ENCODE measurements at regions not wholly inside any gene's neighbourhood (a gene's known extent, or its start where the extent isn't known, plus 50 kb on each side); places are given as distances from the start of the nearest gene placed in this dataset.

DNA sequence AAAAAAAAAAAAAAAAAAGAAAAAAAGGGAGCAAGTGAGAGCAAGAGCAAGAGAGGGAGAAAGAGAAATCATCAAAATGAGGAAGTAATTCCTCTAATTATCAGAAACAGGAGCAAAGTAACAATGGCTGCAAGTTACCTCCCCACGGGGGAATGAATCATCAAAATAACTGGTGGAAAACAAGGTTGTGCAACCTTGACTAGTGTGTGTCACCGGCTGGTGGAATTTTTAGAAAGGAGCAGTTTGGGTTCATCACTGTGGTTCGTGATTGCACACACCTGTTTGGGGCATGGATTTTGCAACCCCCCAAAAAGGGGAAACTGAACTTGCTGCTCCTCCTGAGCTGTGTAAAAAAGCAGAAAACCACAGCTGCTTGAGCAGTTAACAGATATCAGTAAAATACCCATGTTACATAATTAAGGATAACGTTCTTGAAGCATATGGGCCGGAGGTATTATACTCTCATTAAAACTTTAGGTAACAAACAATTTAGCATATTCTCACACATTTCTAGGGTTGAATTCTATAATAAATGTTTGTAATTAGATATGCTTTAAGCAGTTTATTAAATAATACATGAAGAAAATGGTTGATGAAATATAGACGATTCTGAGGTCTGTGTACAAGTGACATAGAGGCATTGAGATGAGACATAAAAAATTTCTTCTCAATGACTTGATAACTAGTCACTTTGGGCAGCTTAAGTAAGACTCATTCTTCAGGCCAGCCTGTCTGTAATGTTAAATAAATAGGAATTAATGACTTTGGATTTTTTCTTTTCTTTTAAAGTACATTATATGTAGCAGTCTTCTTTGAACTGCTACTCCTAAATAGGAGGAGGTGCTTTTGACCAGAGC is 184.2 kb upstream of the ZEB2 start:
- TF ChIP-seq, protein P1, sequence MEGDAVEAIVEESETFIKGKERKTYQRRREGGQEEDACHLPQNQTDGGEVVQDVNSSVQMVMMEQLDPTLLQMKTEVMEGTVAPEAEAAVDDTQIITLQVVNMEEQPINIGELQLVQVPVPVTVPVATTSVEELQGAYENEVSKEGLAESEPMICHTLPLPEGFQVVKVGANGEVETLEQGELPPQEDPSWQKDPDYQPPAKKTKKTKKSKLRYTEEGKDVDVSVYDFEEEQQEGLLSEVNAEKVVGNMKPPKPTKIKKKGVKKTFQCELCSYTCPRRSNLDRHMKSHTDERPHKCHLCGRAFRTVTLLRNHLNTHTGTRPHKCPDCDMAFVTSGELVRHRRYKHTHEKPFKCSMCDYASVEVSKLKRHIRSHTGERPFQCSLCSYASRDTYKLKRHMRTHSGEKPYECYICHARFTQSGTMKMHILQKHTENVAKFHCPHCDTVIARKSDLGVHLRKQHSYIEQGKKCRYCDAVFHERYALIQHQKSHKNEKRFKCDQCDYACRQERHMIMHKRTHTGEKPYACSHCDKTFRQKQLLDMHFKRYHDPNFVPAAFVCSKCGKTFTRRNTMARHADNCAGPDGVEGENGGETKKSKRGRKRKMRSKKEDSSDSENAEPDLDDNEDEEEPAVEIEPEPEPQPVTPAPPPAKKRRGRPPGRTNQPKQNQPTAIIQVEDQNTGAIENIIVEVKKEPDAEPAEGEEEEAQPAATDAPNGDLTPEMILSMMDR (IDR thresholded peaks at IDR 0.05), result no peak
- DNase-seq (ENCODE audit: low spot score) (no peak), ATAC-seq (ENCODE audit: low FRiP score) (peak; percentile 77)

DNA sequence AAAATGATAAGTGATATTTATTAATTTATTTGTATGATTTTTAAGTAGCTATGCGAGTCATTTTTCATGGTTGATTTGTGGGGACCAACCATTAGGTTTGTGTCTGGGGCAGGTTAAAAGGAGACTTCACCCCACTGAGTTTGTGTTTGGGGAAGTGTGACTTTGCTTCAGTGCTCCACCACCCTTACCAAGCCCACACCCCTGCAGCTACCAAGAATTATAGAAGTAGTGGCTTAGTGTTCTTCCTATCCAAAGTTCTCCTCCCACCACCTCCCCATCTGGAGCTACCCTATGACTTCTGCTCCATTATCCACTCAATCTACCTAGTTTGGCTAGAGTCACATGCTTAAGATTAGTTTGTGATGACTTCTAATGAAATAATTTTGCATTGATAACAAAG is 182.1 kb upstream of the ZEB2 start:
- no peak for ATAC-seq (ENCODE audit: low FRiP score)
- TF ChIP-seq, protein P1 (IDR thresholded peaks at IDR 0.05), result no peak
- no peak for DNase-seq (ENCODE audit: low spot score)

GRCh38 chr2:144701259-144701658 is 181.3 kb upstream of the ZEB2 start:
- ATAC-seq (ENCODE audit: low FRiP score) (no peak), DNase-seq (ENCODE audit: low spot score) (no peak)
- TF ChIP-seq, protein P1 (IDR thresholded peaks at IDR 0.05), result no peak

GRCh38 chr2:144698156-144698555 is 178.2 kb upstream of the ZEB2 start:
- no peak for ATAC-seq (ENCODE audit: low FRiP score)
- no peak for DNase-seq (ENCODE audit: low spot score)
- TF ChIP-seq, protein P1 (IDR thresholded peaks at IDR 0.05), result no peak

GRCh38 chr2:144695657-144696056 is 175.7 kb upstream of the ZEB2 start:
- DNase-seq (ENCODE audit: low spot score) (no peak), ATAC-seq (ENCODE audit: low FRiP score) (no peak)
- TF ChIP-seq, protein P1 (IDR thresholded peaks at IDR 0.05), result no peak

DNA sequence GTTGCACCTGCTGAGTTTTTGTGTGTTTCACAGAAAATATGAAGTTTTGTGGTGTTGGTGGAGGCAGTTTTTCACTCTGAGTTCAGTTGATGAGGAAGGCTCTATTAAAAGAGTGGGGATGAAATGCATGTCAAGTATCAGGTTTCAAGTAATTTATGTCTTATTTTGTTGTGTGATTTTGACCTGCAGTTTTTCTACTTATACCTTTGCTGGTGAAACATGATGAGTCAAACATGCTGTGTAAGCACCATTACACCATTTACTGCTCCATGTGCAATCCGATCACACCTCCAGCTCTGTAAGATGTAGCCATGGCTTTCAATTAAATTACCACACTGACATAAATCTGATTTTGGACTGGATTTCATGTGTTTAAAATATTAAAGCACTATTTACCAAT is 174.5 kb upstream of the ZEB2 start:
- no peak for DNase-seq (ENCODE audit: low spot score)

More for the DNA sequence above, 174.5 kb upstream of the ZEB2 start:
- ATAC-seq (ENCODE audit: low FRiP score), result no peak
- TF ChIP-seq, protein P1 (IDR thresholded peaks at IDR 0.05), result no peak

Measured in omental fat pad (tissue), 3 donors.